Natural killer cell (primary cell): ENCODE measurements at regions not wholly inside any gene's neighbourhood (a gene's known extent, or its start where the extent isn't known, plus 50 kb on each side); places are given as distances from the start of the nearest gene placed in this dataset.

Experiments
- ATAC-seq, 3 donors: fragments of 150-1000 bp in 2 of 3; fragments of 200-7000 bp in 1 of 3; cut with Tn5 transposase; 1 replicate in 1 of 3; 2 replicates in 2 of 3; pipeline ENCODE4 v1.10.0; 2021; ENCODE audit warnings: mild to moderate bottlenecking in 2 of 3, moderate library complexity in 2 of 3
- DNase-seq, 2 donors: peaks; one replicate each; pipeline versions ENCODE4 v3.0.0 to v3.0.0-alpha.2; 2013 to 2021; ENCODE audit warnings: mixed read lengths in 1 of 2
- H3K27ac ChIP-seq: one replicate; pipeline ENCODE4 v1.5.1; 2013; ENCODE audit warnings: mild to moderate bottlenecking, low read length
- H3K27me3 ChIP-seq: one replicate; pipeline ENCODE4 v1.6.1; 2013; ENCODE audit warnings: low read length; ENCODE audit not compliant: control insufficient read depth, insufficient read depth
- H3K36me3 ChIP-seq: one replicate; pipeline ENCODE4 v1.6.1; 2013; ENCODE audit warnings: low read length; ENCODE audit not compliant: control insufficient read depth, insufficient read depth
- H3K4me1 ChIP-seq: one replicate; pipeline ENCODE4 v1.6.1; 2013; ENCODE audit warnings: low read length; ENCODE audit not compliant: control insufficient read depth, insufficient read depth
- H3K4me3 ChIP-seq: one replicate; pipeline ENCODE4 v1.5.1; 2013; ENCODE audit warnings: low read length
- H3K9me3 ChIP-seq: one replicate; pipeline ENCODE4 v1.6.1; 2013; ENCODE audit warnings: low read length; ENCODE audit not compliant: control insufficient read depth, insufficient read depth
- H3K27ac Mint-ChIP-seq, 2 donors: one replicate each; pipeline ENCODE4 v1.8.0; 2022; ENCODE audit warnings: mild to moderate bottlenecking in 2 of 2, mixed read lengths in 2 of 2, moderate library complexity in 1 of 2
- H3K27me3 Mint-ChIP-seq, 2 donors: one replicate each; pipeline ENCODE4 v1.8.0; 2022; ENCODE audit warnings: low read depth in 2 of 2, mixed read lengths in 2 of 2
- H3K36me3 Mint-ChIP-seq: one replicate; pipeline ENCODE4 v1.8.0; 2022; ENCODE audit warnings: mixed read lengths
- H3K4me1 Mint-ChIP-seq, 2 donors: one replicate each; pipeline ENCODE4 v1.8.0; 2022; ENCODE audit warnings: mixed read lengths in 2 of 2
- H3K4me3 Mint-ChIP-seq: one replicate; pipeline ENCODE4 v1.8.0; 2022; ENCODE audit warnings: mild to moderate bottlenecking, moderate library complexity, mixed read lengths
- H3K9me3 Mint-ChIP-seq, 2 donors: one replicate each; pipeline ENCODE4 v1.8.0; 2022; ENCODE audit warnings: mixed read lengths in 2 of 2
- CTCF ChIP-seq: fragments of 200-600 bp; IDR thresholded peaks from one replicate; pipeline ENCODE4 v1.8.0; 2022; ENCODE audit warnings: antibody characterized with exemption
- WGBS: methylation state at CpG from one replicate; pipeline ENCODE4 v1.1.7; 2013; ENCODE audit warnings: missing lambda C conversion rate; ENCODE audit not compliant: insufficient coverage; 5-methylcytosine and 5-hydroxymethylcytosine counted together
- intact Hi-C: fragments of 100-400 bp; cut with micrococcal nuclease; formaldehyde crosslinking; loops from one replicate; pipeline ENCODE4 v1.14.2; 2022

GRCh38 chr10:89074120-89074519, 83.5 kb downstream of the FAS start:
- Mint-ChIP-seq H3K36me3 (no peaks in the 10 kb centered on the region), H3K4me3 (no peak overlapping the region), H3K27ac (no peak overlapping the region), H3K4me1 (no peaks in the 10 kb centered on the region), H3K9me3 (no peaks in the 10 kb centered on the region), H3K27me3 (peaks cover 10 to 24% of the 10 kb centered on the region in 2 donors)
- H3K27me3 ChIP-seq, result no peaks in the 10 kb centered on the region
- H3K9me3 ChIP-seq, result no peaks in the 10 kb centered on the region
- DNase-seq (no peak), ATAC-seq (no peak)
- no peaks in the 10 kb centered on the region for H3K36me3 ChIP-seq
- WGBS, result 67% methylated on average over 3 of the region's 3 CpGs
- no peak for TF ChIP-seq CTCF
- intact Hi-C loops, result no loop called here
- no peaks in the 10 kb centered on the region for H3K4me1 ChIP-seq
- H3K27ac ChIP-seq, result no peak overlapping the region
- no peak overlapping the region for H3K4me3 ChIP-seq

GRCh38 chr10:89073719-89074118, 83.1 kb downstream of the FAS start:
- no peak for DNase-seq
- no peaks in the 10 kb centered on the region for H3K4me1 ChIP-seq
- H3K9me3 ChIP-seq, result no peaks in the 10 kb centered on the region
- no peak overlapping the region for H3K4me3 ChIP-seq
- 68% methylated on average over 2 of the region's 2 CpGs for WGBS
- H3K36me3 Mint-ChIP-seq, result no peaks in the 10 kb centered on the region
- H3K27me3 Mint-ChIP-seq, result peaks cover 10 to 27% of the 10 kb centered on the region in 2 donors
- H3K27ac ChIP-seq, result no peak overlapping the region
- H3K4me3 Mint-ChIP-seq, result no peak overlapping the region
- no peaks in the 10 kb centered on the region for H3K36me3 ChIP-seq
- ATAC-seq, result no peak
- no peaks in the 10 kb centered on the region for H3K9me3 Mint-ChIP-seq
- no peak for TF ChIP-seq CTCF
- no peak overlapping the region for H3K27ac Mint-ChIP-seq
- H3K27me3 ChIP-seq, result no peaks in the 10 kb centered on the region
- intact Hi-C loops, result no loop called here
- H3K4me1 Mint-ChIP-seq, result no peaks in the 10 kb centered on the region

- Histone ChIP-seq H3K4me1 (no peaks in the 10 kb centered on the region), H3K27me3 (peaks cover 2% of the 10 kb centered on the region), H3K4me3 (no peak overlapping the region), H3K9me3 (no peaks in the 10 kb centered on the region), H3K27ac (no peak overlapping the region), H3K36me3 (no peaks in the 10 kb centered on the region)
- 89% methylated on average over 4 of the region's 4 CpGs for WGBS
- Mint-ChIP-seq H3K36me3 (no peaks in the 10 kb centered on the region), H3K4me3 (no peak overlapping the region), H3K9me3 (no peaks in the 10 kb centered on the region), H3K4me1 (no peaks in the 10 kb centered on the region), H3K27ac (no peak overlapping the region), H3K27me3 (peaks cover 13 to 45% of the 10 kb centered on the region in 2 donors)
- intact Hi-C loops, result no loop called here
- no peak for DNase-seq
- no peak for ATAC-seq
- TF ChIP-seq CTCF, result no peak
Measured at GRCh38 chr10:89069589-89069988, 79.0 kb downstream of the FAS start.
